ENCODE measurements at regions not wholly inside any gene's neighbourhood (a gene's known extent, or its start where the extent isn't known, plus 50 kb on each side); places are given as distances from the start of the nearest gene placed in this dataset.

DNA sequence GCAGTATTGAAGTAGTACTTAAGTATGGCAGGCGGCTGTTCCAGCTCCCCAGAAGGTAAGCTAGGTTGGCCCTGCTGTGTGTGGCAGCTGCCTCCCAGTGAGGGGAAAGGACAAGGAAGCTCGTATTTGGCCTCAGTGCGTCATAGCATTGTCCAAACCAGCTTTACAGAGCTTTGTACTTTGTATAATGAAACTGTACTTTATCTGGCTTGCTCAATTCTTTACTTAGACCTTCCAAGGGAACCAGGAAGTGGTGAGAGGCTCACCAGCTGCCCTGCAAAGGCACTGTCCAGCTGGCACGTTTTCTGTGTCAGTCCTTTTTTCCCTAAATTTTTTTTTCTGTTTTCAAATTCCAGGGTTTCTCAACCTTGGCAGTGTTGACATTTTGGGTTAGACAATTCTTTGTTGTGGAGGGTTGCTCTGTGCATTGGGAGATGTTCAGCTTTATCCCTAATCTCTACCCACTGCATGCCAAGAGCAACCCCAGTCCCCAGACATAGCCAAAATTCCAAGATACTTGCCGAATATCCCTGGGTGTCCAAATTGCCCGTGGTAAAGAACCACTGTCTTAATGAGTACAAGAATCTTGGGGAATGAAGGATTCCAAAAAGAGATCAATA lies 474.5 kb downstream of the LRRC70 start:
- no peak for TF ChIP-seq EZH2 (IDR thresholded peaks at IDR 0.05; ENCODE audit: borderline replicate concordance, low read depth, low read length)
- no peak for TF ChIP-seq ZSCAN29 (IDR thresholded peaks at IDR 0.05)
- TF ChIP-seq, protein P1, sequence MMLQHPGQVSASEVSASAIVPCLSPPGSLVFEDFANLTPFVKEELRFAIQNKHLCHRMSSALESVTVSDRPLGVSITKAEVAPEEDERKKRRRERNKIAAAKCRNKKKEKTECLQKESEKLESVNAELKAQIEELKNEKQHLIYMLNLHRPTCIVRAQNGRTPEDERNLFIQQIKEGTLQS (IDR thresholded peaks at IDR 0.05): no peak
- TF ChIP-seq, protein P1 (CRISPR knock-in tag; conservative IDR thresholded peaks at IDR 0.05): no peak
- no peak for TF ChIP-seq RB1 (IDR thresholded peaks at IDR 0.05; ENCODE audit: low read depth)
- no peak for TF ChIP-seq GATAD2B (IDR thresholded peaks at IDR 0.05; ENCODE audit: borderline replicate concordance)
- no peak for TF ChIP-seq EP300 (IDR thresholded peaks at IDR 0.05; ENCODE audit: low read length)
- no peak for TF ChIP-seq ILK (tag; IDR thresholded peaks at IDR 0.05; ENCODE audit: borderline replicate concordance, low read depth)
- TF ChIP-seq, protein P2, sequence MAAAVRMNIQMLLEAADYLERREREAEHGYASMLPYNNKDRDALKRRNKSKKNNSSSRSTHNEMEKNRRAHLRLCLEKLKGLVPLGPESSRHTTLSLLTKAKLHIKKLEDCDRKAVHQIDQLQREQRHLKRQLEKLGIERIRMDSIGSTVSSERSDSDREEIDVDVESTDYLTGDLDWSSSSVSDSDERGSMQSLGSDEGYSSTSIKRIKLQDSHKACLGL (CRISPR knock-in tag; IDR thresholded peaks at IDR 0.05; ENCODE audit: borderline replicate concordance, poor library complexity, severe bottlenecking): no peak
- no peak for TF ChIP-seq NFIC (IDR thresholded peaks at IDR 0.05)
- no peak for TF ChIP-seq ETV5 (CRISPR knock-in tag; IDR thresholded peaks at IDR 0.05; ENCODE audit: low read depth)
- TF ChIP-seq, protein P3, sequence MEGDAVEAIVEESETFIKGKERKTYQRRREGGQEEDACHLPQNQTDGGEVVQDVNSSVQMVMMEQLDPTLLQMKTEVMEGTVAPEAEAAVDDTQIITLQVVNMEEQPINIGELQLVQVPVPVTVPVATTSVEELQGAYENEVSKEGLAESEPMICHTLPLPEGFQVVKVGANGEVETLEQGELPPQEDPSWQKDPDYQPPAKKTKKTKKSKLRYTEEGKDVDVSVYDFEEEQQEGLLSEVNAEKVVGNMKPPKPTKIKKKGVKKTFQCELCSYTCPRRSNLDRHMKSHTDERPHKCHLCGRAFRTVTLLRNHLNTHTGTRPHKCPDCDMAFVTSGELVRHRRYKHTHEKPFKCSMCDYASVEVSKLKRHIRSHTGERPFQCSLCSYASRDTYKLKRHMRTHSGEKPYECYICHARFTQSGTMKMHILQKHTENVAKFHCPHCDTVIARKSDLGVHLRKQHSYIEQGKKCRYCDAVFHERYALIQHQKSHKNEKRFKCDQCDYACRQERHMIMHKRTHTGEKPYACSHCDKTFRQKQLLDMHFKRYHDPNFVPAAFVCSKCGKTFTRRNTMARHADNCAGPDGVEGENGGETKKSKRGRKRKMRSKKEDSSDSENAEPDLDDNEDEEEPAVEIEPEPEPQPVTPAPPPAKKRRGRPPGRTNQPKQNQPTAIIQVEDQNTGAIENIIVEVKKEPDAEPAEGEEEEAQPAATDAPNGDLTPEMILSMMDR (IDR thresholded peaks at IDR 0.05 in 2 of 3, conservative IDR thresholded peaks at IDR 0.05 in 1 of 3; ENCODE audit: insufficient read depth in 2 of 3, low read depth in 1 of 3, low read length in 3 of 3): no peak
- no peak for TF ChIP-seq NR2C1 (IDR thresholded peaks at IDR 0.05)
- TF ChIP-seq NR2C1 (tag; IDR thresholded peaks at IDR 0.05): no peak

Data from K562 (cell line).